GM18498 (cell line): ENCODE measurements at regions not wholly inside any gene's neighbourhood (a gene's known extent, or its start where the extent isn't known, plus 50 kb on each side); places are given as distances from the start of the nearest gene placed in this dataset.
"Not testable (repeated sequence)": the region's sequence is repeated elsewhere in the genome, so short reads cannot be mapped to it uniquely, and the experiment has no call there.

Experiments used
- ATAC-seq: cut with Tn5 transposase; IDR thresholded peaks from one replicate; pipeline ENCODE4 v1.9.1; 2021; ENCODE audit warnings: mild to moderate bottlenecking, moderate library complexity; ENCODE audit not compliant: unreplicated experiment

DNA sequence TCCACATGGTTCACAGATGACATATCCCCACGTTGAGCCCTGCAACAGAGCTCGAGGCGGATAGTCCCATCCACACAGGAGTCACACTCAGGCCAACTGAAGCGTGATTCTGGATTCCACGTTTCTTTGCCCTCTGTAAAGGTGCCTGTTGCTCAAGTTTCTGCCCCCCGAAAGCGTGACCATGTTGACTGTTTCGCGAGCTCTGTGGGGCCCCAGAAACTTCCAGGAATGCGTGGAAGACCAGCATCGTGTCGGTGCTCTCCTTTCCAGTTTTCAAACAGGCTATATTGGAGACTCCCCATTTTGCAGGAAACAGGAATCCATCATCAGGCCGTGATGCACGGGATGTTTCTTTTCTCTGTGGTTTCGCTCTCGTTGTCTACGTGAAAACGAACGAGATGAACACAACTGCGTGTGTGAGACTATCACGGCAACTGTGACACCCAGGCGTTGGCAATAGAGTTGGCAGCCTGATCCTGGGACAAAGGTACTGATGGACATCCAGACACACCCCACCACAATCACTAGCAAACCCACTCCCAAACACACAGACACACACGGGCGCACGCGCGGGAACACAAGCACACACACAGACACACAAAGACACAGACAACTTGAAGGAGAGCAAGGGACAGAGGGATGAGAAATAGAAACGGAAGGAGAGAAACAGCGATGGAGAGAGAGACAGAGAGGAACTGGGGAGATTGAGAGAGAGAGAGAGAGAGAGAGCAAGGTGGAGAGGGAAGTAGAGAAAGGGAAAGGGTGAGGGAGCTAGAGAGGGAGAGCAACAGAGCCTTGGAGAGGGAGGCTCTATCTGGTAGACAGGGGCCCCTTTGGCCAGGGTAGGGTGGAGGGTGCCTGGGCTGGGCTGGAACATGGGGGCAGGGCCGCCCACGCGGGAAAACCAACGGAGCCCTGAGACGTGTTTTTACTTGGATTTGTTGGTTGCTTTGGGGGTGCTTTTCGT is 1609.3 kb downstream of the SPATA31A7 start:
- ATAC-seq, result not testable (repeated sequence)

DNA sequence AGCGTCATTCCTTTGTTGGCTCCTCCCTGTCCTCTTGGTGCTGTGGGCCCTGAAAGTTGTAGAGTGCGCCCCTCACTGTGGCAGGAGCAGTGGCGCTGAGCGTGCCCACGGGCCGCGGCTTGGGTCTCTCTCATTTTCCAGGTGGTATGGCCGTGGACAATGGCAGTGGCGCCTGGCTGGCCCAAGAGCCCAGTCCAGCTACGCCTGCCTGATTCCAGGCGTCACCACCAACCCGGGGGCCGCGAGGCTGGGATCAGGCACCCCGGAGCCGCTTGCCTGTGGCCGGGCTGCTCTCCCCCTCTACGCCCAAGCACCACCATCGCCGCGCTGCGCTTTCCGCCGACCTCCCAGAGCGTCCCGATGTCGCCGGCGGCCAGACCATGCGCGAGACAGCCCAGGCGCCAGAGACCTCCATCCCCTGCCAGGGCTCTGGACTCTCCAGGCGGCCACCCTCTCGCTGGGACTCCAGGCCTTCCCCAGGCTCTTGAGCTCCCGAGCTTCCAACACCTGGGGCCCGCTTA is 1610.1 kb downstream of the SPATA31A7 start:
- not testable (repeated sequence) for ATAC-seq

DNA sequence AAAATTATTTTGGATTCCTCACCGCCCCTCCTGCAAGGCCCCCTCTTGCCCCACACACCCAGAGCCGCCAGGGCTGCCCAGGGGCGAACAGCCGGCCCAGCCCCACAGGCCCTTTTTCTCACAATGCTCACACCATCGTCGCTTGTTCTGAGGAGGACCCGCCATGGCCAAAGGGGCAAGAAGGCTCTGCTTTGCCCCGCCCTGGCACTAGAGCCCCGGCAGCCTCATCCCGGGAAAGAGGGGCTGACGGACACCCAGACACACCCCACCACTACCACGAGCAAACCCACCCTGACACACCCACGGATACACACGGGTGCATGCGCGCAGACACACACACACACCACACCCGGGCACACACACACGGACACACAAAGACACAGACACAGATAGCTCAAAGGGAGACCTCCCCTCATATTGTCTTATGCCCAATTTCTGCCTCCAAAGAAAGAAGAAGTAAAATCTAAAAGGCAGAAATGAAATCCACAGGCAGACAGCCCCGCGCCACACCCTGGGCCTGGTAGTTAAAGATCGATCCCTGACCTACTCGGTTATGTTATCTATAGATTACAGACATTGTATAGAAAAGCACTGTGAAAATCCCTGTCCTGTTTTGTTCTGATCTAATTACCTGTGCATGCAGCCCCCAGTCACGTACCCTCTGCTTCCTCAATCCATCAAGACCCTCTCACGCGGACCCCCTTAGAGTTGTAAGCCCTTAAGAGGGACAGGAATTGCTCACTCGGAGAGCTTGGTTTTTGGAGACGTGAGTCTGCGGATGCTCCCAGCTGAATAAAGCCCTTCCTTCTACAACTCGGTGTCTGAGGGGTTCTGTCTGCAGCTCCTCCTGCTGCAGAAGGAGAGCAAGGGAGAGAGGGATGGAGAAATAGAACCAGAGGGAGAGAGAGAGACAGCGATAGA is 1610.9 kb downstream of the SPATA31A7 start:
- ATAC-seq, result peak; percentile 15

DNA sequence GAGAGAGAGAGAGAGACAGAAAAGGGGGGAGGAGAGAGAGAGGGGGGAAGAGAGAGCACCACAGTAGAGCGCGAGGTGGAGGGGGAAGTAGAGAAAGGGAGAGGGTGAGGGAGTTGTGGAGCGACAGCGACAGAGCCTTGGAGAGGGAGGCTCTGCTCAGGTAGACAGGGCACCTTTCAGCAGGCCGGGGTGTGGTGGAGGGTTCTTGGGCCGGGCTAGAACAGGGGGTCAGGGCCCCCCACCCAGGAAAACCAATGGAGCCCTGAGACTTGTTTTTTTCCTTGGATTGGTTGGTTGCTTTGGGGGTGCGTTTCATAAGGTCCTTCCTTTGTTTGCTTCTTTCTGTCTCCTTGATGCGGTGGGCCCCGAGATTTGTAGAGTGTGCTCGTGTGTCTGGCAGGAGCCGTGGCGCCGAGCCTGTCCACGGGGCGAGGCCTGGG is 1611.6 kb downstream of the SPATA31A7 start:
- ATAC-seq, result not testable (repeated sequence)

DNA sequence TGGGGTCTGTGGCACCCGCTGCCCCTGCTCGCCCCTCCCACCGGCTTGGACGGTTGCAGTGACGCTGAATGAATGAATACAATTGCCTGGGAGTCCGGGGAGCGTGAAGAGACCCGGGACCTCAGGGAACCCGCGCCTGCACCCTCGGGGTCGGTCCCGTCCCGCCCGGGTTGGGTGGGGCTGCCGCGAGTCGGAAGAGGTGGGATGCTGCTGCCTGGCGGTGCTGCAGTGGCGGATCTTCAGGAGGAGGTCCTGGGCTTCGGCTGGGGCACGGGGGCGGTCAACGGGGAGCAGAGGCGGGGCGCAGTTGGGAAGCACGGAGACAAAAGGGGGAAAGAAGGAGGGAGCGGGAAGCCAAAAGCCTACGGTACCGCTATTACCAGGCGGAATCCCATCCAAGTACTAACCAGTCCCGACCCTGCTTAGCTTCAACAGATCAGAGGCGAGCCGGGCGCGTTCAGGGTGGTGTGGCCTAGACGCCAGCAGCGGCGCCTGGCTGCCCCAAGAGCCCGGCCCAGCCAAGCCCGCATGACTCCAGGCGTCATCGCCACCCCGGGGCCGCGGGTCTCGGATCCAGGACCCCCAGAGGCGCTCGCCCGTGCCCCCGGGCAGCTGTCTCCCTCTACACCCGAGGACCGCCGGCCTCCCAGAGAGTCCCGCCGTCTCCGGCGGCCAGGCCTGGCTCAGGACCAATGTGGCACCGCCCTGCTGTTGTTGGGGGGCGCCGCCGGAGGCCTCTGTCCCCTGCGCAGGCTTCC is 1612.3 kb downstream of the SPATA31A7 start:
- ATAC-seq, result peak; percentile 100

DNA sequence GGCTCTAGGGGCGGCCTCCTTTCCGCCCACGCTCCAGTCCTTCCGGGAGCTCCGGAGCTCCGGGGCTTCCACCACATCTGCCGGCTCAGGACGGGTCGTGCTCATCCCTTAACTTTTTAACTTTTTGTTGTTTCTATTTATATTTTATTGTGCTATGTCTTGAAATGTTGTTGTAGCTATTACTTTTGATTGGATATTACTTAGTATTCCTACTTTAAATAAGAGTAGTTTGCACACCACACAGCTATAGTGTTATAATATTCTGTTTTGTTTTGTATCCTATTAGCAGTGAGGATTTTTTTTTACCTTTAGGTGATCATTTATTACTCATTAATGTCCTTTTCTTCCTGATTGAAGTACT is 1612.9 kb downstream of the SPATA31A7 start:
- ATAC-seq, result not testable (repeated sequence)

DNA sequence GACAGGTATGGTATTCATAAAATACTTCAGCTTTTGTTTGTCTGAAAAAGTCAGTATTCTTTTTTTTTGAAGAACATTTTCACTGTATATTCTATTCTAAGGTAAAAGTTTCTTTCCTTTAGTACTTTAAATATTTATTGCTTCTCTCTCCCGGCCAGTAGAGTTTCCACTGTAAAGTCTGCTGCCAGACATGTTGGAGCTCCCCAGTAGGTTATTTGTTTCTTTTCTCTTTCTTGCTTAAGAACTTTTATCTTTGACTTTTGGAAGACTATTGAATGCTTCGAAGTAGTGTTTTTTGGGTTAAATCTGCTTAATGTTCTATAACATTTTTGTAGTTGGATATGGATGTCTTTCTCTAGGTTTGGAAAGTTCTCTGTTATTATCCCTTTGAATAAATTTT is 1613.3 kb downstream of the SPATA31A7 start:
- ATAC-seq, result not testable (repeated sequence)

DNA sequence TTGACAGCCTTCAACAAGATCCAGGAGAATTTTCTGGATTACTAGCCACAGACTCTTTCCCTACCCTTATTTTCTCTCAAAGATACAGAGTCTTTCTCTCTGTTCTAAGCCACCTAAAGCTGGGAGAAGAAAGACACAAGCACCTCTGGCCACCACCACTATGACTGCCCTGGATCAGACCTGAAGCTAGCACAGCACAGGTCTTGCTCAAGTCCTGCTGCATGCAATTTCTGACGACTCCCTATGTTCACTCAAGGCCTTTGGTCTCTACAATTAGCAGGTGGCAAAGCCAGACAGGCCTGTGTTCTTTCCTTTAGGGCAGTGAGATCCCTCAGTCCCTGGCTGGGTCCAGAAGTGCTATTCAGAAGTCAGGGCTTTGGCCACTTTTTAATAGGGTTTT is 1614.5 kb downstream of the SPATA31A7 start:
- not testable (repeated sequence) for ATAC-seq

DNA sequence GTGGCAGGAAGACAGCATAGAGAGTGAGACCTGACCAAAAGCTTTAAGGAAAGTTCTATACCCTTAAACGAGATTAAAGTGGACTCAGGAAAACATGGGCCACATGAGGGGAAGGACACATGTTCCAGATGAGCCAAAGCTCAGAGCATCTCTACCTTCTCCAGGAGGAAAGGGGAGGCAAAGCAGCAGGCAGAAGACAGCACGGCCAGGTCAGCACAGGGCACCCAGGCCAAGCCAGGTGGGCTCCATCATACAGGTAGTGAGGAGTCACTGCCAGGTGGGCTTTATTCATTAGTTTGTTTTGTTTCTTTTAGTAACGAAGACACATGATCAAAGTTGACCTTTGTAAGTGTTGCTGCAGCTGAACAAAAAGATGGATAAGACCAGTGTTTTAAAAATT is 1617.6 kb downstream of the SPATA31A7 start:
- ATAC-seq, result not testable (repeated sequence)

DNA sequence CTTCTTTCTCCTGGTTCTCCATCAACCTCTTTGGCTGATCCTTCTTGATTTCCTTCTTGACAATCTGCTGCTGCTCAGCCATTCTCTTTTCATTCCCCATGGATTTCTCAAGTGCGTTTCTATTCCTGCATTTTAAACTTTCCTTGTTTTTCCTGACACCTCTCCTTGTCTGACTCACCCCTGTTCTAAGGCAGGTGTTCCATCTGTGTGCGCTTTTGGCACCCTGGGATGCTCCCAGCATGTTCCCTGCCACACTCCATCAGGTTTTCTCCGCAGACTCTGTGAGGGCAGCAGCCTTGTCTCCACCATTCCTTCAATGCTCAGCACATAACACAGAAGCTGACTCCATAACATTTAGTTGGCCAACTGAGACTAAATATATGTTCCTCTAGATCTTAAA is 1618.2 kb downstream of the SPATA31A7 start:
- not testable (repeated sequence) for ATAC-seq

DNA sequence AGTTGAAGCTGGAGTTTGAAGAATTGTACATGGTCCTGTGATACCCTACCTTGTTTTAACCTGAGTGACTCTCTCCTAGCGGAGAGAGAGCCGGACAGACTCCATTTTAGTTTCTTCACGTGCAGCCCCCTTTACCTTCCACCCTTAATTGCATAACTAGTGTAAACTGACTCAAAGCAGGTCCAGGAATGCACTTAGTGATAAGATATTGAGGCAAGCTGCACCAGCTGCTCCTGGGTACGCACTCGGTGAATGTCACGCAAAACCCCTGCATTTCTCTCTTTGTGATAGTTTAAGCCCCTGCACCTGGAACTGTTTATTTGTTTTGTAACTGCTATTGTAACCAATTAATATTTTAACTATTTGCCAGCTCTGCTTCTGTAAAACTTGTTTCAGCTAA is 1620.5 kb downstream of the SPATA31A7 start:
- ATAC-seq, result not testable (repeated sequence)

DNA sequence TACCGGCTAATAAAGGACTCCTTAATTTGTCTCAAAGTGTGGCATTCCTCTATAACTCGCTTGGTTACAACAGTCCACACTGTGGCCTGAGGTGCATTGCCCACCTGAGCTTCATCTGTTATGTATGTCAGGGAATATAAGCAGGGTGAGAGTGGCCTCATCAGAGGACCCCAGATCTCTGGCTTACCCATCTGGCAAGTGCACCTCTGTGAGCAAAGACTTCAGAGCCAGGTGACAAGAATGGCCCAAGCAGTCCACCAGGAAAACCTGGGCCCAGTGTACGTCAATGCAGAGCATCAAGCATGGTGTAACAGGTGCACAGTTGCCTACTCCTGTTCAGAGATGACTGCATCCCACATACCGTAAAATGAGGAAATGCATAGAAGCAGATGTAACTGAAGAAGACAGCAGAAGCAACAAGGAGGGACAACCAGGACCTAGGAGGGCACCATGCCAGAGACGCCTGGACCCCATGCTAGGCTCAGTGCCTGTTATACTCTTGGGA is 1621.0 kb downstream of the SPATA31A7 start:
- ATAC-seq, result not testable (repeated sequence)

DNA sequence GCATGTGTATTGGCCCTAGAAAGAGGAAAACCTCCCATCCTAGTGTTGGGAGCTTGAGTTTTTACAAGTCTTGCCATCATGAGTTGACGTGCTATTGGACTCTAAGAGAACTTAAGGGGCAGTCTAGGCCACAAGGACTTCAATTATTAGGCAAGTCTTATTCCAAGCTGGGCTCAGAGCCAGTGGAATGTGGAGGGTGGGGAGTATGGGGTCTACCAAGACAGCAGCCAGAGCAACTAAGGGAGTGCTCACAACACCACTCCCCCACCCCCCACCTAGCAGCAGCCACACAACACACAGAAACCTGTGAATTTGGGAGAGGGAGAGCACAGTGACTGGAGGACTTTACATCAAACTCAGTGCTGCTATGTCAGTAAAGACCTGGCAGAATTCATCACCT is 1625.6 kb downstream of the SPATA31A7 start:
- not testable (repeated sequence) for ATAC-seq

DNA sequence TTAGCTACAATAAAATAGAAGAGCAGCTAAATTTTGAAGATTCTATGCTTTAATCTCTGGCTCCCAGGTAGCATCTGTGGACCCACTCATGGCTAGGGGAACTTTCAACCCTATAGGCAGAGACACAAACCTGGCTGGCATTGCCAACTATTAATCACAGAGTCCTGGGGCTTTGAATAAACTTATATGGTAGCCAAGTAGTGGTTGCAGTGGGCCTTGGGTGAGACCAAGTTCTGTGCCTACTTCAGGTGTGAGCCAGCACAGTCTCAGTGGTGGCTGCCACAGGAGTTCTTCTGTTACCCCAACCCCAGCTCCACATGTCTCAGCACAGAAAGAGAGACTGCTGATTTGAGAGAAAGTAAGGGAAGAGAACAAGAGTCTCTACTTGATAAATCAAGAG is 1626.5 kb downstream of the SPATA31A7 start:
- not testable (repeated sequence) for ATAC-seq

DNA sequence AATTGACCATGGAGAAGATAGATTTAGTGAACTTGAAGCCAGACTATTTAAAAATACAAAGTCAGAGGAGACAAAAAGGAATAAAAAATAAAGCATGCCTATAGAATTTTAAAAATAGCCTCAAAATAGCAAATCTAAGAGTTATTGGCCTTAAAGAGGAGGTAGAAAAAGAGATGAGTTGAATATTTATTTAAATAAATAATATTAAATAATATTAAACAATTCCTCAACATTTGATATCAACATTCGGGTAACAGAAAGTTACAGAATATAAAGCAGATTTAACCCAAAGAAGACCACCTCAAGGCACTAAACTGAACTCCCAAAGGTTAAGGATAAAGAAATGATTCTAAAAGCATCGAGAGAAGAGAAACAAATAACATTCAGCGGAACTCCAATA is 1627.4 kb downstream of the SPATA31A7 start:
- not testable (repeated sequence) for ATAC-seq

DNA sequence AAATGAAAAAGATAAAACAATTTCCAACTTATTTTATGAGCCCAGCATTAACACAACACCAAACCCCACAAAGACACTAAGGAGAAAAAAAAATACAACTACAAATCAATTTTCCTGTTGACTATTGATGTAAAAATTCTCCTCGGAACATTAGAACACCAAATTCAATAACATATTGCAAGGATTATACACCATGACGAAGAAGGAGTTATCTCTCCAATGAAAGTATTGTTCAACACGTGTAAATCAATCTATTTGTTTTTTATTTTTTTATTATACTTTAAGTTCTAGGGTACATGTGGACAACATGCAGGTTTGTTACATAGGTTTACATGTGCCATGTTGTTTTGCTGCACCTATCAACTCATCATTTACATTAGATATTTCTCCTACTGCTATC is 1632.3 kb downstream of the SPATA31A7 start:
- not testable (repeated sequence) for ATAC-seq

DNA sequence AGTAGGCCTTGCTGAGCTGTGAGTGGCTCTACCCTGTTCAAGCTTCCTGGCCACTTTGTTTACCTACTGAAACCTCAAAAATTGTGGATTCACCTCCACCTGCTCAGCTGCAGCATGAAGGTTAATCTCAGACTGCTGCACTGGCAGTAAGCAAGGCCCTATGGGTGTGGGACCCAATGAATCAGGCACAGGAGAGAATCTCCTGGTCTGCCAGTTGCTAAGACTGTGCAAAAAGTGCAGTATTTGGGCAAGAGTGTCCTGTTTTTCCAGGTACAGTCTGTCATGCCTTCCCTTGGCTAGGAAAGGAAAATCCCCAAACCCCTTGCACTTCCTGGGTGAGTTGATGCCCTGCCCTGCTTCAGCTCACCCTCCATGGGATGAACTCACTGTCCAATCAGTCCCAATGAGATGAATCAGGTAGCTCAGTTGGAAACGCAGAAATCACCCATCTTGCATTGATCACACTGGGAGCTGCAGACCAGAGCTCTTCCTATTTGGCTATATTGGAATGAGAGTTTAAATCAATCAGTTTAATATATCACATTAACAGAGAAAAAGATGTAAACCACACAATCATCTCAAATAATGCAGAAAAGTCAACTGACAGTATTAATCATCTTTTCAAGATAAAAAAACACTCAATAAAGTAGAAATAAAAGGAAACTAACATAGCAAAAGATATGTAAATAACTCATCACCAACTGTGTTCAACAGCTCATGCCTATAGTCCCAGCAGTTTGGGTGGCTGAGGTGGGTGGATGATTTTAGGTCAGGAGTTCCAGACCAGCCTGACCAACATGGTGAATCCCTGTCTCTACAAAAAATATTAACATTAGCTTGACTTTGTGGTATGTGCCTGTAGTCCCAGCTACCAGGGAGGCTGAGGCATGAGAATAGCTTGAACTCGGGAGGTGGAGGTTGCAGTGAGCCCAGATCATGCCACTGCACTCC is 1638.4 kb downstream of the SPATA31A7 start:
- ATAC-seq, result not testable (repeated sequence)

DNA sequence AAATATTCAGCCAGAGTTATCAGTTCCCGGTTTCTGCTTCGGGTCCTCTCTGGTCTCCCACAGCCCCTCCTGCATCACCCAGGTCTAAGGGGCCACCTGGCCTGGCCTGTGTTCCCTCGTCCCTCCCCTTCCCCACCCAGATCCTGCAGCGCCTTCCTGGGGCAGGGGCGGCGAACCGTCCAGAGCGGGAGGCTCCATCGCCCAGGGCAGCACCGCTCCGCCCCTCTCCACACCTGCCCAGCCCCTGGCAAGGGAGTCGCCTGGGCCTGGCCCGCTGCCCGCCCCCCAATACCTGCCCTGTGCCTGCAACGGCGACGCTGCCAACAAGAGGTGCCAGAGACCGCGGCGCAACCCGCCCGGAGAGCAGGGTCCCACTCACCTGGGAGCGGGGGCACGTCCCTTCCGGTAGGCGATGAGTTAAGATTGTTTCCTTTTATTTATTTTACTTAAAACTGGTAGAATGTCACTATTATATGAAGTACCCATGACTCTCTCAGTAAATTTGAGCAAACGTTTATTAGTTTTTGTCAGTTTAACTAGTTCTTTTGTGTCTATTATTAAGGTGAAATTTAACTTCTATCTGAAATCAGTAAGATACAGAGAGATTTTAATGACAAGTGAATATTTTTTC is 1641.1 kb downstream of the SPATA31A7 start:
- not testable (repeated sequence) for ATAC-seq
